Left cardiac atrium (tissue), 4 donors: ENCODE measurements at regions not wholly inside any gene's neighbourhood (a gene's known extent, or its start where the extent isn't known, plus 50 kb on each side); places are given as distances from the start of the nearest gene placed in this dataset.
"Not testable (repeated sequence)": the region's sequence is repeated elsewhere in the genome, so short reads cannot be mapped to it uniquely, and the experiment has no call there.

ENCODE experiments used
- ATAC-seq, 2 donors: fragments of 200-7000 bp; cut with Tn5 transposase; one replicate each; pipeline ENCODE4 v1.9.1; 2020; ENCODE audit warnings: mild to moderate bottlenecking in 2 of 2, moderate library complexity in 2 of 2
- DNase-seq: peaks from one replicate; pipeline ENCODE4 v3.0.0-alpha.2; 2020
- intact Hi-C, 2 donors: fragments of 100-400 bp; cut with DNase I; formaldehyde crosslinking; loops; one replicate each; pipeline versions ENCODE4 v1.14.1 to v1.15.1; 2022 to 2023
- donor health status: DM: no; HTN: yes; CAD: no.
- donor health status: DM: no; HTN: yes; CAD: no; lungs with severe emphysema.
- donor health status: DM: yes; HTN: yes; CAD: no.
- donor health status: Dilated cardiomyopathy.

GRCh38 chr4:160403081-160403480 lies 1300.2 kb downstream of the RAPGEF2 start:
- ATAC-seq (no peak), DNase-seq (no peak)
- intact Hi-C loops, result no loop called here

GRCh38 chr4:160406263-160406825 lies 1303.5 kb downstream of the RAPGEF2 start:
- intact Hi-C loops, result no loop called here
- ATAC-seq (no peak), DNase-seq (no peak)

GRCh38 chr4:160414496-160414895 lies 1311.6 kb downstream of the RAPGEF2 start:
- ATAC-seq (peak in 1 of 2 donors; percentile 41), DNase-seq (no peak)
- intact Hi-C loops, result no loop called here

- DNase-seq, result no peak
- intact Hi-C loops, result no loop called here
- no peak for ATAC-seq
These were observed 1321.1 kb downstream of the RAPGEF2 start for GRCh38 chr4:160423879-160424451.

- no peak for ATAC-seq
- intact Hi-C loops, result no loop called here
These were observed 1323.4 kb downstream of the RAPGEF2 start for GRCh38 chr4:160426233-160426632.

GRCh38 chr4:160450876-160451275 lies 1348.0 kb downstream of the RAPGEF2 start:
- no peak for DNase-seq
- intact Hi-C loops, result no loop called here
- ATAC-seq, result no peak

More at GRCh38 chr4:160426233-160426632, 1323.4 kb downstream of the RAPGEF2 start:
- DNase-seq, result no peak

- intact Hi-C loops, ATAC-seq, DNase-seq: not testable (repeated sequence)
These were observed 1379.1 kb downstream of the RAPGEF2 start for GRCh38 chr4:160481696-160482690.

- intact Hi-C loops, result no loop called here
- no peak for ATAC-seq
These were observed 1382.3 kb downstream of the RAPGEF2 start for GRCh38 chr4:160485071-160485687.

GRCh38 chr4:160492181-160492580 lies 1389.3 kb downstream of the RAPGEF2 start:
- DNase-seq, result no peak
- no peak for ATAC-seq
- intact Hi-C loops, result no loop called here

More at GRCh38 chr4:160485071-160485687, 1382.3 kb downstream of the RAPGEF2 start:
- no peak for DNase-seq

- intact Hi-C loops, result no loop called here
- ATAC-seq, result no peak
- DNase-seq, result no peak
These were observed 1390.3 kb downstream of the RAPGEF2 start for GRCh38 chr4:160493206-160493605.

- DNase-seq, result no peak
- ATAC-seq, result no peak
- intact Hi-C loops, result no loop called here
These were observed 1392.5 kb downstream of the RAPGEF2 start for GRCh38 chr4:160495356-160495755.

GRCh38 chr4:160498211-160498610 lies 1395.3 kb downstream of the RAPGEF2 start:
- no peak for ATAC-seq
- intact Hi-C loops, result no loop called here
- no peak for DNase-seq

- intact Hi-C loops, result no loop called here
- DNase-seq (no peak), ATAC-seq (no peak)
These were observed 1402.8 kb downstream of the RAPGEF2 start for GRCh38 chr4:160505724-160506123.

- intact Hi-C loops, result no loop called here
- DNase-seq (no peak), ATAC-seq (no peak)
These were observed 1408.0 kb downstream of the RAPGEF2 start for GRCh38 chr4:160510928-160511327.

- ATAC-seq (no peak), DNase-seq (no peak)
- intact Hi-C loops, result no loop called here
These were observed 1411.2 kb downstream of the RAPGEF2 start for GRCh38 chr4:160514126-160514525.

GRCh38 chr4:160523231-160523630 lies 1420.4 kb downstream of the RAPGEF2 start:
- intact Hi-C loops, result no loop called here
- no peak for DNase-seq
- peak in 1 of 2 donors; percentile 70 for ATAC-seq

- ATAC-seq (no peak), DNase-seq (no peak)
- intact Hi-C loops, result no loop called here
These were observed 1434.8 kb downstream of the RAPGEF2 start for GRCh38 chr4:160537681-160538080.

GRCh38 chr4:160546201-160546600 lies 1443.3 kb downstream of the RAPGEF2 start:
- ATAC-seq (no peak), DNase-seq (no peak)
- intact Hi-C loops, result no loop called here

- ATAC-seq, DNase-seq, intact Hi-C loops: not testable (repeated sequence)
These were observed 1447.2 kb downstream of the RAPGEF2 start for GRCh38 chr4:160549951-160550519.
